ENCODE measurements at regions not wholly inside any gene's neighbourhood (a gene's known extent, or its start where the extent isn't known, plus 50 kb on each side); places are given as distances from the start of the nearest gene placed in this dataset.

DNA sequence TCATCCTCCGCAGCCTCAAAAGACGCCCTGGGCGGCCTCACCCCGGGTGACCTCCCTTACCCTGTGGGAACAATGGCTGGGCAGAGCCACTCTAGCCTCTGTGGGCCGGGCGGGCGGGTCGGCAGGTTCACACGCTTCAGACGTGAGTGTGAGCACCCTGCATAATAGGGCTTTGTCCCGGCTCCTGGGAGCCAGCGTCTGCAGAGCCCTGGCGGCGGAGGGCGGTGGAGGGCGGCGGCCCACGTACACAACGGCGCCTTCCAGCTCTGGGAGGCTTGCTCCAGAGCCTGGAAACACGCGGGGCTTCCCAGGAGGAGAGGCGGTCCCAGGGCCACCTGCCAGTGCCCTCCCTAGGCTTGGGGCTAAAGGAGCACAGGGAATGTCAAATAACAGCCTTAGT, 205.6 kb downstream of the BCL11B start:
- Histone ChIP-seq H3K9me3 (ENCODE audit: low read length) (peaks cover 7% of the 10 kb centered on the region; the same call in 1 of the 2 replicates), H3K4me3 (replicated peaks in 1 of 3; ENCODE audit: insufficient read depth in 1 of 3, low read depth in 2 of 3, low read length in 3 of 3) (no peak overlapping the region), H3K36me3 (replicated peaks in 1 of 2; ENCODE audit: control insufficient read depth in 1 of 2, insufficient read depth in 2 of 2, low read length in 2 of 2) (no peaks in the 10 kb centered on the region), H3K27me3 (ENCODE audit: control insufficient read depth in 1 of 2, insufficient read depth in 2 of 2, low read length in 2 of 2) (peaks cover 1 to 5% of the 10 kb centered on the region in 2 experiments; a peak in 1 of 5 replicates), H3K9ac (ENCODE audit: insufficient read depth, low read depth, low read length) (no peak overlapping the region), H3K79me2 (ENCODE audit: insufficient read depth, low read length) (no peaks in the 10 kb centered on the region), H3K4me1 (ENCODE audit: insufficient read depth, low read length) (no peaks in the 10 kb centered on the region), H3K27ac (ENCODE audit: extremely low read length, insufficient read depth, low read length) (no peak overlapping the region), H2AFZ (ENCODE audit: low read length) (no peak overlapping the region), H4K20me1 (ENCODE audit: insufficient read depth, low read length) (no peaks in the 10 kb centered on the region), H3K4me2 (ENCODE audit: low read depth, low read length) (no peak overlapping the region)
- ChIA-PET POLR2A (no interaction called here), CTCF (ENCODE audit: low intra/inter-chr PET ratio, low total read pairs) (no interaction called here)
- intact Hi-C loops (cut with micrococcal nuclease; ENCODE audit: unreplicated experiment) (no loop called here), in situ Hi-C loops (cut with HindIII; ENCODE audit: extremely low pct_ligation_motif_present, low pct_unique_long_range_greater_than_20kb) (no loop called here)
- no peak for TF ChIP-seq SUZ12 (IDR thresholded peaks at IDR 0.05; ENCODE audit: low read depth, low read length)
- TF ChIP-seq KMT2B (CRISPR knock-in tag; IDR thresholded peaks at IDR 0.05) = no peak
- no peak for TF ChIP-seq THYN1 (CRISPR knock-in tag; IDR thresholded peaks at IDR 0.05; ENCODE audit: borderline replicate concordance, low read depth)
- TF ChIP-seq HDAC6 (IDR thresholded peaks at IDR 0.05; ENCODE audit: low read depth, low read length) = no peak
- TF ChIP-seq ZFY (CRISPR knock-in tag; IDR thresholded peaks at IDR 0.05) = no peak
- no peak for TF ChIP-seq ZNF441 (CRISPR knock-in tag; IDR thresholded peaks at IDR 0.05; ENCODE audit: borderline replicate concordance)
- TF ChIP-seq, protein P1, sequence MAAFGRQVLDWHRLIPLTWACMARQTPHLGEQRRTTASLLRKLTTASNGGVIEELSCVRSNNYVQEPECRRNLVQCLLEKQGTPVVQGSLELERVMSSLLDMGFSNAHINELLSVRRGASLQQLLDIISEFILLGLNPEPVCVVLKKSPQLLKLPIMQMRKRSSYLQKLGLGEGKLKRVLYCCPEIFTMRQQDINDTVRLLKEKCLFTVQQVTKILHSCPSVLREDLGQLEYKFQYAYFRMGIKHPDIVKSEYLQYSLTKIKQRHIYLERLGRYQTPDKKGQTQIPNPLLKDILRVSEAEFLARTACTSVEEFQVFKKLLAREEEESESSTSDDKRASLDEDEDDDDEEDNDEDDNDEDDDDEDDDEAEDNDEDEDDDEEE (CRISPR knock-in tag; IDR thresholded peaks at IDR 0.05) = no peak
- TF ChIP-seq, protein P2, sequence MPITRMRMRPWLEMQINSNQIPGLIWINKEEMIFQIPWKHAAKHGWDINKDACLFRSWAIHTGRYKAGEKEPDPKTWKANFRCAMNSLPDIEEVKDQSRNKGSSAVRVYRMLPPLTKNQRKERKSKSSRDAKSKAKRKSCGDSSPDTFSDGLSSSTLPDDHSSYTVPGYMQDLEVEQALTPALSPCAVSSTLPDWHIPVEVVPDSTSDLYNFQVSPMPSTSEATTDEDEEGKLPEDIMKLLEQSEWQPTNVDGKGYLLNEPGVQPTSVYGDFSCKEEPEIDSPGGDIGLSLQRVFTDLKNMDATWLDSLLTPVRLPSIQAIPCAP (CRISPR knock-in tag; IDR thresholded peaks at IDR 0.05; ENCODE audit: low read depth) = no peak
- TF ChIP-seq, protein P3, sequence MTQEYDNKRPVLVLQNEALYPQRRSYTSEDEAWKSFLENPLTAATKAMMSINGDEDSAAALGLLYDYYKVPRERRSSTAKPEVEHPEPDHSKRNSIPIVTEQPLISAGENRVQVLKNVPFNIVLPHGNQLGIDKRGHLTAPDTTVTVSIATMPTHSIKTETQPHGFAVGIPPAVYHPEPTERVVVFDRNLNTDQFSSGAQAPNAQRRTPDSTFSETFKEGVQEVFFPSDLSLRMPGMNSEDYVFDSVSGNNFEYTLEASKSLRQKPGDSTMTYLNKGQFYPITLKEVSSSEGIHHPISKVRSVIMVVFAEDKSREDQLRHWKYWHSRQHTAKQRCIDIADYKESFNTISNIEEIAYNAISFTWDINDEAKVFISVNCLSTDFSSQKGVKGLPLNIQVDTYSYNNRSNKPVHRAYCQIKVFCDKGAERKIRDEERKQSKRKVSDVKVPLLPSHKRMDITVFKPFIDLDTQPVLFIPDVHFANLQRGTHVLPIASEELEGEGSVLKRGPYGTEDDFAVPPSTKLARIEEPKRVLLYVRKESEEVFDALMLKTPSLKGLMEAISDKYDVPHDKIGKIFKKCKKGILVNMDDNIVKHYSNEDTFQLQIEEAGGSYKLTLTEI (CRISPR knock-in tag; conservative IDR thresholded peaks at IDR 0.05) = no peak
- no peak for FAIRE-seq
- ATAC-seq = peak; percentile 45; the same call in 2 of the 3 replicates
- WGBS (ENCODE audit: low lambda C conversion rate) = 43% methylated on average over 2 of the region's 23 CpGs
- DNase-seq (ENCODE audit: low spot score) = no peak
- BruUV-seq (replicated peaks) = no TSS peak

Data from HepG2 (cell line).